GM23338 (cell line): ENCODE measurements at regions not wholly inside any gene's neighbourhood (a gene's known extent, or its start where the extent isn't known, plus 50 kb on each side); places are given as distances from the start of the nearest gene placed in this dataset.

Source experiments
- ATAC-seq: fragments of 200-7000 bp; cut with Tn5 transposase; 3 replicates; pipeline ENCODE4 v1.9.1; 2020
- DNase-seq: peaks from one replicate; pipeline ENCODE4 v3.0.0-alpha.2; 2015; ENCODE audit warnings: low spot score
- H2AFZ ChIP-seq: fragments of 200-600 bp; sonication (generic); 2 replicates; pipeline ENCODE4 v1.8.0; 2016; ENCODE audit warnings: antibody characterized with exemption, mild to moderate bottlenecking, moderate library complexity
- H3F3A ChIP-seq: fragments of 200-600 bp; sonication (generic); replicated peaks from 2 replicates; pipeline ENCODE4 v1.8.0; 2017; ENCODE audit warnings: antibody characterized with exemption, mixed run types, low read depth
- H3K27ac ChIP-seq: fragments of 200-600 bp; sonication (generic); 2 replicates; pipeline ENCODE4 v1.6.1; 2016; ENCODE audit warnings: low read depth
- H3K27me3 ChIP-seq: fragments of 200-600 bp; sonication (generic); 2 replicates; pipeline ENCODE4 v1.8.0; 2016; ENCODE audit warnings: mild to moderate bottlenecking, mixed run types, moderate library complexity; ENCODE audit not compliant: insufficient read depth
- H3K36me3 ChIP-seq: fragments of 200-600 bp; sonication (generic); 2 replicates; pipeline ENCODE4 v1.8.0; 2016; ENCODE audit warnings: mild to moderate bottlenecking; ENCODE audit not compliant: insufficient read depth
- H3K4me1 ChIP-seq: fragments of 200-600 bp; sonication (generic); 2 replicates; pipeline ENCODE4 v1.8.0; 2016; ENCODE audit warnings: mild to moderate bottlenecking, moderate library complexity; ENCODE audit not compliant: insufficient read depth
- H3K4me2 ChIP-seq: fragments of 200-600 bp; sonication (generic); 2 replicates; pipeline ENCODE4 v1.7.1; 2017; ENCODE audit warnings: mixed run types
- H3K4me3 ChIP-seq: fragments of 200-600 bp; sonication (generic); 2 replicates; pipeline ENCODE4 v1.6.1; 2016; ENCODE audit warnings: mixed run types
- H3K79me2 ChIP-seq: fragments of 200-600 bp; sonication (generic); replicated peaks from 2 replicates; pipeline ENCODE4 v1.8.0; 2017; ENCODE audit warnings: mild to moderate bottlenecking; ENCODE audit not compliant: insufficient read depth
- H3K9me2 ChIP-seq: fragments of 200-600 bp; sonication (generic); 2 replicates; pipeline ENCODE4 v1.8.0; 2017; ENCODE audit not compliant: insufficient read depth
- H4K20me1 ChIP-seq: fragments of 200-600 bp; sonication (generic); replicated peaks from 2 replicates; pipeline ENCODE4 v1.8.0; 2017; ENCODE audit warnings: mild to moderate bottlenecking; ENCODE audit not compliant: insufficient read depth
- H3K27ac Mint-ChIP-seq: 2 replicates; pipeline ENCODE4 v1.8.0; 2020; ENCODE audit warnings: inconsistent platforms, mild to moderate bottlenecking, moderate library complexity, mixed read lengths
- H3K27me3 Mint-ChIP-seq: 3 replicates; pipeline ENCODE4 v1.8.0; 2022; ENCODE audit warnings: low read depth, mild to moderate bottlenecking, moderate library complexity, mixed read lengths, inconsistent platforms; ENCODE audit not compliant: insufficient read depth, poor library complexity
- H3K36me3 Mint-ChIP-seq: 3 replicates; pipeline ENCODE4 v1.8.0; 2021; ENCODE audit warnings: low read depth, mild to moderate bottlenecking, inconsistent platforms, moderate library complexity, mixed read lengths
- H3K4me1 Mint-ChIP-seq: 3 replicates; pipeline ENCODE4 v1.8.0; 2020; ENCODE audit warnings: mild to moderate bottlenecking, inconsistent platforms, mixed read lengths
- H3K4me3 Mint-ChIP-seq: 3 replicates; pipeline ENCODE4 v1.8.0; 2021; ENCODE audit warnings: moderate library complexity, mild to moderate bottlenecking, inconsistent platforms, mixed read lengths
- H3K9me3 Mint-ChIP-seq: 3 replicates; pipeline ENCODE4 v1.8.0; 2020; ENCODE audit warnings: moderate library complexity, mild to moderate bottlenecking, inconsistent platforms, mixed read lengths
- CTCF ChIP-seq, 2 experiments: fragments of 200-600 bp in 1 of 2; sonication (generic) in 1 of 2; conservative IDR thresholded peaks; 2 replicates each; pipeline versions ENCODE4 v1.5.1 to v1.6.1; 2016 to 2017; ENCODE audit warnings: antibody characterized with exemption in 2 of 2, low read depth in 2 of 2, mild to moderate bottlenecking in 2 of 2, moderate library complexity in 1 of 2
- EZH2 ChIP-seq: fragments of 200-600 bp; sonication (generic); IDR thresholded peaks from one replicate; pipeline ENCODE4 v1.8.0; 2017; ENCODE audit warnings: antibody characterized with exemption, mild to moderate bottlenecking, low read depth; ENCODE audit not compliant: unreplicated experiment
- JUNB ChIP-seq: IDR thresholded peaks from one replicate; pipeline ENCODE4 v1.6.1; 2016; ENCODE audit warnings: antibody characterized with exemption; ENCODE audit not compliant: unreplicated experiment
- NANOG ChIP-seq: IDR thresholded peaks from 2 replicates; pipeline ENCODE4 v1.6.1; 2016; ENCODE audit warnings: antibody characterized with exemption, borderline replicate concordance
- POLR2AphosphoS5 ChIP-seq: IDR thresholded peaks from 2 replicates; pipeline ENCODE4 v1.6.1; 2016; ENCODE audit warnings: antibody characterized with exemption, low read depth
- ZNF114 ChIP-seq: fragments of 250-450 bp; sonication (Bioruptor Pico); IDR thresholded peaks from 2 replicates; pipeline ENCODE4 v1.5.0; 2020; ENCODE audit warnings: mild to moderate bottlenecking, moderate library complexity
- ZNF331 ChIP-seq: fragments of 250-450 bp; sonication (Bioruptor Pico); IDR thresholded peaks from 2 replicates; pipeline ENCODE4 v1.5.0; 2020; ENCODE audit warnings: low read depth, mild to moderate bottlenecking, moderate library complexity
- TF ChIP-seq, protein P1 (sequence below): fragments of 250-450 bp; sonication (Bioruptor Pico); IDR thresholded peaks from 2 replicates; pipeline ENCODE4 v1.5.0; 2020; ENCODE audit warnings: mild to moderate bottlenecking, moderate library complexity

DNA sequence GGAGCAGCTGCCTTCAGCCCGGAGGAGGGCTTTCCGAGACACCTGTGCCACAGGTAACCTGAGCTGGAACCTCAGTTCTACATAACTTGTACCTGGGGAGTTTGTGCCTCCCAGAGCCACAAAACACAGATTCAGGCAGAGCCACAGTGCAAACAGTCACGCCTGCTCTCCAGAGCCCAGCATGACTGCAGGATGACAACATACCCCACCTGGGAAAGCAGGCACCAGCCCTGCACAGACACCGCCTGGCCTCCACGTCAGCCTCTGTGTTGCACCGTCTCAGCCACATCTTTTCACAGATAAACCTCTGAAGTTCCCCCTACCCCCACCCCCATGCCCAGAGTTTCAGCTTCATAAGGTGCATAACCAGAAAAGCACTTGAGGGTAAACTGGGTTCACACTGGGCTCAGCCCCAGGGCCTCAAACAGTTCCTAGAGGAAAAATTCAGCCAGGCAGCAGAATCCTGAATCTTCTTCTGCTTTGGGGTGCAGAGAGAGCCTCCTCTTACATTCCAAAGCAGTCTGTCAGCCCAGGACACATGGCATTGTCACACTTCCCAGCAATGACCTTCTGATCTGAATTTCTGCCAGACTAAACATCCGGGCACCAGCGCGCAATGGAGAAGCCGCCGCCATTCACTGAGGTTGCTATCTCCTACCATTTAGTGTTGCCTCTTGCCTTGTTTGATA, 229.5 kb downstream of the TOMM20 start:
- Histone ChIP-seq H3K9me2 (no peaks in the 10 kb centered on the region), H3F3A (no peaks in the 10 kb centered on the region), H4K20me1 (no peaks in the 10 kb centered on the region), H3K4me1 (no peaks in the 10 kb centered on the region), H2AFZ (peak overlapping the region; percentile 84; the same call in 1 of the 2 replicates), H3K79me2 (no peaks in the 10 kb centered on the region), H3K36me3 (no peaks in the 10 kb centered on the region), H3K27ac (no peak overlapping the region), H3K27me3 (no peaks in the 10 kb centered on the region), H3K4me3 (no peak overlapping the region), H3K4me2 (no peak overlapping the region)
- H3K4me1 Mint-ChIP-seq = peaks cover 25% of the 10 kb centered on the region
- H3K27ac Mint-ChIP-seq = no peak overlapping the region; the same call in 1 of the 2 replicates
- TF ChIP-seq JUNB (no peak), CTCF (conservative IDR thresholded peaks at IDR 0.05; ENCODE audit: low read depth in 2 of 2) (no peak), ZNF114 (CRISPR knock-in tag) (no peak), POLR2AphosphoS5 (no peak), EZH2 (no peak), NANOG (no peak), ZNF331 (CRISPR knock-in tag) (no peak)
- TF ChIP-seq, protein P1, sequence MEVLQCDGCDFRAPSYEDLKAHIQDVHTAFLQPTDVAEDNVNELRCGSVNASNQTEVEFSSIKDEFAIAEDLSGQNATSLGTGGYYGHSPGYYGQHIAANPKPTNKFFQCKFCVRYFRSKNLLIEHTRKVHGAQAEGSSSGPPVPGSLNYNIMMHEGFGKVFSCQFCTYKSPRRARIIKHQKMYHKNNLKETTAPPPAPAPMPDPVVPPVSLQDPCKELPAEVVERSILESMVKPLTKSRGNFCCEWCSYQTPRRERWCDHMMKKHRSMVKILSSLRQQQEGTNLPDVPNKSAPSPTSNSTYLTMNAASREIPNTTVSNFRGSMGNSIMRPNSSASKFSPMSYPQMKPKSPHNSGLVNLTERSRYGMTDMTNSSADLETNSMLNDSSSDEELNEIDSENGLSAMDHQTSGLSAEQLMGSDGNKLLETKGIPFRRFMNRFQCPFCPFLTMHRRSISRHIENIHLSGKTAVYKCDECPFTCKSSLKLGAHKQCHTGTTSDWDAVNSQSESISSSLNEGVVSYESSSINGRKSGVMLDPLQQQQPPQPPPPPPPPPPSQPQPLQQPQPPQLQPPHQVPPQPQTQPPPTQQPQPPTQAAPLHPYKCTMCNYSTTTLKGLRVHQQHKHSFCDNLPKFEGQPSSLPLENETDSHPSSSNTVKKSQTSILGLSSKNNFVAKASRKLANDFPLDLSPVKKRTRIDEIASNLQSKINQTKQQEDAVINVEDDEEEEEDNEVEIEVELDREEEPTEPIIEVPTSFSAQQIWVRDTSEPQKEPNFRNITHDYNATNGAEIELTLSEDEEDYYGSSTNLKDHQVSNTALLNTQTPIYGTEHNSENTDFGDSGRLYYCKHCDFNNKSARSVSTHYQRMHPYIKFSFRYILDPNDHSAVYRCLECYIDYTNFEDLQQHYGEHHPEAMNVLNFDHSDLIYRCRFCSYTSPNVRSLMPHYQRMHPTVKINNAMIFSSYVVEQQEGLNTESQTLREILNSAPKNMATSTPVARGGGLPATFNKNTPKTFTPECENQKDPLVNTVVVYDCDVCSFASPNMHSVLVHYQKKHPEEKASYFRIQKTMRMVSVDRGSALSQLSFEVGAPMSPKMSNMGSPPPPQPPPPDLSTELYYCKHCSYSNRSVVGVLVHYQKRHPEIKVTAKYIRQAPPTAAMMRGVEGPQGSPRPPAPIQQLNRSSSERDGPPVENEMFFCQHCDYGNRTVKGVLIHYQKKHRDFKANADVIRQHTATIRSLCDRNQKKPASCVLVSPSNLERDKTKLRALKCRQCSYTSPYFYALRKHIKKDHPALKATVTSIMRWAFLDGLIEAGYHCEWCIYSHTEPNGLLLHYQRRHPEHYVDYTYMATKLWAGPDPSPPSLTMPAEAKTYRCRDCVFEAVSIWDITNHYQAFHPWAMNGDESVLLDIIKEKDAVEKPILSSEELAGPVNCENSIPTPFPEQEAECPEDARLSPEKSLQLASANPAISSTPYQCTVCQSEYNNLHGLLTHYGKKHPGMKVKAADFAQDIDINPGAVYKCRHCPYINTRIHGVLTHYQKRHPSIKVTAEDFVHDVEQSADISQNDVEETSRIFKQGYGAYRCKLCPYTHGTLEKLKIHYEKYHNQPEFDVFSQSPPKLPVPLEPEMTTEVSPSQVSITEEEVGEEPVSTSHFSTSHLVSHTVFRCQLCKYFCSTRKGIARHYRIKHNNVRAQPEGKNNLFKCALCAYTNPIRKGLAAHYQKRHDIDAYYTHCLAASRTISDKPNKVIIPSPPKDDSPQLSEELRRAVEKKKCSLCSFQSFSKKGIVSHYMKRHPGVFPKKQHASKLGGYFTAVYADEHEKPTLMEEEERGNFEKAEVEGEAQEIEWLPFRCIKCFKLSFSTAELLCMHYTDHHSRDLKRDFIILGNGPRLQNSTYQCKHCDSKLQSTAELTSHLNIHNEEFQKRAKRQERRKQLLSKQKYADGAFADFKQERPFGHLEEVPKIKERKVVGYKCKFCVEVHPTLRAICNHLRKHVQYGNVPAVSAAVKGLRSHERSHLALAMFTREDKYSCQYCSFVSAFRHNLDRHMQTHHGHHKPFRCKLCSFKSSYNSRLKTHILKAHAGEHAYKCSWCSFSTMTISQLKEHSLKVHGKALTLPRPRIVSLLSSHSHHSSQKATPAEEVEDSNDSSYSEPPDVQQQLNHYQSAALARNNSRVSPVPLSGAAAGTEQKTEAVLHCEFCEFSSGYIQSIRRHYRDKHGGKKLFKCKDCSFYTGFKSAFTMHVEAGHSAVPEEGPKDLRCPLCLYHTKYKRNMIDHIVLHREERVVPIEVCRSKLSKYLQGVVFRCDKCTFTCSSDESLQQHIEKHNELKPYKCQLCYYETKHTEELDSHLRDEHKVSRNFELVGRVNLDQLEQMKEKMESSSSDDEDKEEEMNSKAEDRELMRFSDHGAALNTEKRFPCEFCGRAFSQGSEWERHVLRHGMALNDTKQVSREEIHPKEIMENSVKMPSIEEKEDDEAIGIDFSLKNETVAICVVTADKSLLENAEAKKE = no peak
- DNase-seq = no peak
- H3K9me3 Mint-ChIP-seq = no peaks in the 10 kb centered on the region
- peak; percentile 59 for ATAC-seq
- H3K4me3 Mint-ChIP-seq = no peak overlapping the region
- no peaks in the 10 kb centered on the region for H3K27me3 Mint-ChIP-seq
- no peaks in the 10 kb centered on the region for H3K36me3 Mint-ChIP-seq
